ENCODE measurements at regions not wholly inside any gene's neighbourhood (a gene's known extent, or its start where the extent isn't known, plus 50 kb on each side); places are given as distances from the start of the nearest gene placed in this dataset.
"Not testable (repeated sequence)": the region's sequence is repeated elsewhere in the genome, so short reads cannot be mapped to it uniquely, and the experiment has no call there.

DNA sequence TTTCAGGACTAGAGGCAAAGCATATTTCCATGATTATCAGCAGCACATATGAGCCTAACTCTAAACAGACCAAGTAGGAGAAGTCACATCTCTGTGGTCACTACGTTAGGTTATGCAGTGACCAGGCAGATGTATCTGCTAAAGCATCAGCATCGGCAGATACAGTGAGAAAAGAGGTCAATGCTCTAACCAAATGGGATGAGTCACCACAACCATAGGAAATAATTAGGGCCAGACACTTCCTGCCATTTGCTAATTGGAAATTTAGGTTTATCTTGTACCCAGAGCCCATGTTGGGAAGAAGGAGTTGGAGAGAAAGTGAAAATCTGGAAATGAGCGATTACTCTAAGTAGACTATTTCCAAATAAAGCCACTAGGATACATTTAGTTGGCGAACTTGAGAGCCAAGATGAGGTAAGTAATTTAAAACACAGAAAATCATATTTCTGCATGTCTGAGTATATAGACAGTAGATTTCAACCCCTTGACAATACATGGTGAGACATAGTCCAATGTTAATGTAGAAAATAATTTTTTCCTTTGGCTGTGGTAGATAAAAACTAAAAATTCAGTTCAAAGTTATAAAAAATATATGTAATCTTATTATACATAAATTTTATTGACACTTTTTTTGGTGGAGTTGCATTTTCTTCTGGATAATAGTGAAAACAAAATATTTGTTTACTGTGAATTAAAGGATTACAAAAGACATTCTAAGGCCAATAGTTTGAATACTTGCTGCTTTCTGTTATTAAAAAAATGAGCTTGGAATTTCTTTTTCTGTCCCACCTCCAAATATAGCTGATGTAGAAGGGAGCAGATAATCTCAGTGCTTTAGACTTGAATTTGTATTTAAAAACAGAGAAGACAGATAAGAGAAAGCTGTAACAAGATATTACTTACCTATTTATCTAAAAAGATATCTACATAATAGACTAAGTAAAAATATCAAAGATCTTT, 104.4 kb upstream of the CSNK1A1L start:
- DNase-seq: no peak

- DNase-seq: no peak
Measured at GRCh38 chr13:37207691-37208451, 102.4 kb upstream of the CSNK1A1L start.

GRCh38 chr13:37202264-37202663, 96.8 kb upstream of the CSNK1A1L start:
- DNase-seq: no peak

DNA sequence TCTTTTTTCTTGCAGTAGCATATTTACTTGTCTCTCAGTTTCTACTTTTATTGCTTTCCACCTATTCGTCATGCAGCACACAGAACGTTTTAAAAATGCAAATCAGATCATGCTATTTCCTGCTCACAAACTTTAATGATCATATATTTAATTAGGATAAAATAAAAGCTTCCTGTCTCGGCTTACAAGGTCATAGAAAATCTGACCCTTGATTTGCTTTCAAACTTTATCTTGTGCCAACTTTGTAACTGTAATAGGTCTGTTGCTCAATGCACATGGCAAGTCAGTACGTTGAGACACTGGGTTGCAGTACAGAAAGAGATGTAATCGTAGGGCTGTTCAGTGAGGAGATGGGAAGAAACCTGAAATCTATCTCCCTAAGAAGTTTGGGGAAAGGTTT, 95.6 kb upstream of the CSNK1A1L start:
- no peak for DNase-seq

DNA sequence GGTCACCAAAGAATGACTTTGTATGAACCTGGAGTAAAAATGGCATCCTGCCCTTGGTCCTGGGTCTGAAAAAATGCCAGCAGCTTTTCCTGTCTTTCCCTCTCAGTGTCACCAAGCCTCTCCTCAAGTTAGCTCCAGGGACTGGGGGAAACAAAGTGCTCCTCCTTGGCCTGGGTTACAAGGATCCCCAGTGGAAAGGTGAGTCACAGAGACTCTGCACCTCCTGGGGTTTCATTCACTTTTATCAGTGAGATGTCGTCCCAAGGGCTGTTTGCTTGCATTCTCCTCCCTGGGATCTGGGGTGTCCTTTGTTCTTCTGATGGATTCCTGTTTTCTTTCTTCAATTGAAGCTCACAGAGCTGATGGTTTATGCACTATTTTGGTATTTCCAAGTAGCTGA, 93.2 kb upstream of the CSNK1A1L start:
- no peak for DNase-seq

- DNase-seq: no peak
Measured at GRCh38 chr13:37195621-37196020, 90.2 kb upstream of the CSNK1A1L start.

DNA sequence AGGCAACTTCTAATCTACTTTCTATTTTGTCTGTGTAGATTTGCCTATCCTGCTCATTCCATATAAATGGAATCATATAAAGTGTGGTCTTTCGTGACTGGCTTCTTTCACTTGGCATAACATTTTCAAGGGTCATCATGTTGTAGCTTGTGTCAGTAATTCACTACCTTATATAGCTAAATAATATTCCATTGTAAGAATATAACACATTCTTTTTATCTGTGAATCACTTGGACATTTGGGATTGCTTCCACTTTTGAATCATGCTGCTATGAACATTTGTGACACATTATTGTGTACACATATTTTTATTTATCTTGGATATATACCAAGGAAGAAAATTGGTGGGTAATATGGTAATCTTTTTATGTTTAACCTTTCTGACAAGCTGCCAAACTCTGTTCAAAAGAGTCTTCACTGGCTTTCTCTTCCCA, 89.0 kb upstream of the CSNK1A1L start:
- DNase-seq: no peak

DNA sequence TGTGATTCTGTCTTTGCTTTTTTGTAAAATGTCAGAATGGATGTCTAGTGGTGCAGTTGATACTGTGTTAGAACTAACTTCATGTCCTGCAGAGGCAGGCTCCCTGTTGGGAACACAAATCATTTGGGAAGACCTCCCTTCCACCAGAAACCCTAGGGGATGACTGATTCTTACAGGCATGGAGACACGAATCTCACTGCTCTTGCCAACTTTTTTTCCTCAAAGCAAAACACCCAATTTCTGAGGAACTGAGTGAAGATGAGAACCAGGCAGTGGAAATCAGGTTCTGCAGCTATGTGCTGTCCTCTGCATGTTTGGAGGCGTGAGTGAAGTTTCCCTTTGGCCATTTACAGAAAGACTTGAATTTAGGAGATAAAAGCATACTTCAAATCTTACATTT, 87.5 kb upstream of the CSNK1A1L start:
- no peak for DNase-seq

GRCh38 chr13:37187621-37188020, 82.2 kb upstream of the CSNK1A1L start:
- no peak for DNase-seq

DNA sequence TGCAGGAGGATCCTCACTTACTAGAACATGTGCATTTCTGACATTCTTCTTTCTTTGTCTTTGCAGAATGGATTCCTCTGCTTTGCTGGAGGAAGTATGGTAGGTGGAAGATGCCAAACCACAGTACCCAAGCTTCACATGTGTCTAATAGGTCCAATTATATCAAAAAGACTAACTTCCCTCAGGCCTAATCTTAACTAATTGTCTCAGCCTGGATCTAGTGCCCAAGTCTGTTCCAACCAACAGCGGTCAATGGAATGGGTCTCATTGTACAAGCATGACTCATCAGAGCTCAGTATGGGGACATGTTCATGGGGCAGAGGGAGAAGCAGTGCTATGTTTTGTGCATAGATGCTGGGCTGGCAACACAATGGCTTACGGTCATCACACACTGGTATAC, 81.6 kb upstream of the CSNK1A1L start:
- no peak for DNase-seq

GRCh38 chr13:37181620-37182019, 76.2 kb upstream of the CSNK1A1L start:
- no peak for DNase-seq

DNA sequence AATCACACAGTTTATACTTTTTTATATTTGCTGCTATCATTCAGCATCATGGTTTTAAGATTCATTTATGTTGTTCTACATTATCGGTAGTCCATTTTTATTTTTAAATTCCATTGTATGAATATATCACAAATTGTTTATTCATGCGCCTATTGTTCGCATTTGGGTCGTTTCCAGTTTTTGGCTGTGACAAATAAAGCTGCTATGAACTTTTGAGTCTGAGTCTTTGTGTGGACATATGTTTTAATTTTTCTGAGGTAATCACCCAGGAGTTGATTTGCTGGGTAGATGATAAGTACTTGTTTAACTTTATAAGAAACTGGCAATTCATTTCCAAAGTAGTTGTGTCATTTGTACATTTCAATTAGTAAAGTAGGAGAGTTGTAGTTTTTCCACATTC, 74.2 kb upstream of the CSNK1A1L start:
- no peak for DNase-seq

DNA sequence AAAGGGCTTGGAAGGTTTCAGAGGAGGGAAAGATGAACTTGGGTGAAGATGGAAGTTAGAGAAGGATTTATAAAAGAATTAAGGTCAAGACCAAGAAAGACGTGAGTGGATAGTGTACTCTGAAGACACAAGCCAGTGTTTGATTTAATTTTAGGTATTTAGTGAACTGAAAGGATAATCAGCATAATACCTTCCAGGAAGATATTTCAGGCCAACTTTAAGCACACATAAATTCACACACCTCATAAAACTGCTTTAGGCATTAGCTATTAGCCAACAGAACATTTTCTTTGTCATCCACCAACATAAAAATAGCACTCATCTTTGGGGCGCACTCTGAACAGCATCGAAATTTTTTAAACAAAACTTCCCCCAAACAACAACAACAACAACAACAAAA, 71.7 kb upstream of the CSNK1A1L start:
- no peak for DNase-seq

GRCh38 chr13:37175996-37176395, 70.5 kb upstream of the CSNK1A1L start:
- no peak for DNase-seq

GRCh38 chr13:37173214-37173613, 67.8 kb upstream of the CSNK1A1L start:
- DNase-seq: no peak

DNA sequence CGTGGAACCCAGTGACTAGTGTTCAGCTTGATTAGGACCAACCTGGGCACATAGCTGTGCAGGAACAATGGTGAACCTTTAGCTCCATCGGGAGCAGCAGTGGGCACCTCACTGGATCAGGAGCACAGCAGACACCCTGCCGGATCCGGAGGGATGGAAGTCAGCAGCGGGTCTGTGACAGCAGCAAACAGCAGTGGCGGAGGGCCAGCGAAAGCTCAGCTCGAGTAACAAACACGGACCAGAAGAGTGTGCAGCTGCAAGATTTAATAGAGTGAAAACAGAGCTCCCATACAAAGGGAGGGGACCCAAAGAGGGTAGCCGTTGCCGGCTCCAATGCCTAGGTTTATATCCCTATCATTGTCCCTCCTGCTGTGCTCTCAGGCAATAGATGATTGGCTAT, 66.8 kb upstream of the CSNK1A1L start:
- peak; percentile 24 for DNase-seq

DNA sequence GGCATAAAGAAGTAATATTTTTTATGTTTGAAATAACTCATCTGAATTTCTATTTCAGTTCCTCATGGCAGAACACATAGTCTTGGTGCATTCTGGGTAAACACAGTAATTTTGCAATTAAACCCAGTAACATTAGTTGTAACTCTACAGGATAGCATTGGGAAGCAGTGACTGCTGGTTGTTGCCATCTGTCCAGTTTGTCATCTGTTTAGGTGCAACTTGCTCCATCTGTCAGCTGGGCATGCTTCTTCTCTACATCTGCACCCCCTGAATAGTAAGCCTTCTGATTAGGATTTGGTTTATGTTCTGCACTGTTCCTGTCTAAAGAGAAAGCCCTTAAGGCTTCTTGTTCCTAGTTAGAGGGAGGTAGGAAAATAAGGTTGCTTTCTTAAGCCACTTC, 63.5 kb upstream of the CSNK1A1L start:
- no peak for DNase-seq

DNA sequence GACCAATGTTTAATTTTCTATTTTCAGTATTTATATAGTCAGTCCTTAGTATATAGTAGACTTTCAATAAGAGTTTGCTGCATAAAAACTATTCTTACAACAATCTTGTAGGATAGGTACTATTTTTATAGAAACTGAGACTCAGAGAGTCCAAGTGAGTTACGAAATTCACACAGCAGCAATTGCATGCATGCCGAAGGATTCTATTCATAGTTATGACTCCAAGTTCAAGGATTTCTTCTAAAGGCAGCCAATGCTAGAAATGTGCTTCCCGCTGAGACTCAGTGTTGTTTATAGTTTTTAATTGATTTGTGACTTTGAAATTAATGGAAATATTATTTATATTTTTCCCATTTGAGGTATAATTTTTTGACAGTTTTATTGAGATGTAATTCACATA, 62.7 kb upstream of the CSNK1A1L start:
- DNase-seq: no peak

DNA sequence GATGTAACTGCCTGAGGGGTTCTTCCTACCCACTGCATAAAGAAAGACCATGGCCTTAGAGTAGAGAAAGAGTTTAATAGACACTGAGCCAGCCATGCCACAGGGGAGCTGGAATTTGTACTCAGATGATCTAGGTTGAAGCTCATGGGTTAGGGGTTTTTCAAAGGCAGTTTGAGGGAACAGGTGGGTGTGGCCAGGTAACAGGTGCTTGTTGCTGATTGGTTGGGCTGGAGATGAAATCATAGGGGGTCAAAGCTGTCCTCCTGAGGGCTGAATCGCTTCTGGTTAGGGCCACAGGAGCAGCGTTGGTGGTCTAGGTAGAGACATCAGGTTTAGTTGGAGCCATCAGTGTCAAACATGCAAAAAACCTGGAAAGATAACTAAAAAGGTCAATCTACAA, 59.2 kb upstream of the CSNK1A1L start:
- DNase-seq: no peak

- no peak for DNase-seq
Measured at GRCh38 chr13:37163641-37164265, 58.3 kb upstream of the CSNK1A1L start.

GRCh38 chr13:37158481-37158880, 53.0 kb upstream of the CSNK1A1L start:
- DNase-seq: no peak

DNA sequence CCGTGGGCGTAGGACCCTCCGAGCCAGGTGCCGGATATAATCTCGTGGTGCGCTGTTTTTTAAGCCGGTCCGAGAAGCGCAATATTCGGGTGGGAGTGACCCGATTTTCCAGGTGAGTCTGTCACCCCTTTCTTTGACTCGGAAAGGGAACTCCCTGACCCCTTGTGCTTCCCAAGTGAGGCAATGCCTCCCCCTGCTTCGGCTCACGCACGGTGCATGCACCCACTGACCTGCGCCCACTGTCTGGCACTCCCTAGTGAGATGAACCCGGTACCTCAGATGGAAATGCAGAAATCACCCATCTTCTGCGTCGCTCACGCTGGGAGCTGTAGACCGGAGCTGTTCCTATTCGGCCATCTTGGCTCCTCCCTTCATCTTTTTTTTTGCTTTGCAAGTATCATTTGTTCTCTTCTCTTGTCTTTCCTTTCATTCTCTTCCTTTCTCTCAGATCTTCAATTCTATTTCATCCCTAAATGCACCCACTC, 50.2 kb upstream of the CSNK1A1L start:
- not testable (repeated sequence) for DNase-seq

Data from midbrain (tissue), 1 donor.